Natural killer cell (primary cell): ENCODE measurements at regions not wholly inside any gene's neighbourhood (a gene's known extent, or its start where the extent isn't known, plus 50 kb on each side); places are given as distances from the start of the nearest gene placed in this dataset.

ENCODE experiments used
- ATAC-seq, 3 donors: fragments of 150-1000 bp in 2 of 3; fragments of 200-7000 bp in 1 of 3; cut with Tn5 transposase; 1 replicate in 1 of 3; 2 replicates in 2 of 3; pipeline ENCODE4 v1.10.0; 2021; ENCODE audit warnings: mild to moderate bottlenecking in 2 of 3, moderate library complexity in 2 of 3
- DNase-seq, 2 donors: peaks; one replicate each; pipeline versions ENCODE4 v3.0.0 to v3.0.0-alpha.2; 2013 to 2021; ENCODE audit warnings: mixed read lengths in 1 of 2
- H3K27ac ChIP-seq: one replicate; pipeline ENCODE4 v1.5.1; 2013; ENCODE audit warnings: mild to moderate bottlenecking, low read length
- H3K27me3 ChIP-seq: one replicate; pipeline ENCODE4 v1.6.1; 2013; ENCODE audit warnings: low read length; ENCODE audit not compliant: control insufficient read depth, insufficient read depth
- H3K36me3 ChIP-seq: one replicate; pipeline ENCODE4 v1.6.1; 2013; ENCODE audit warnings: low read length; ENCODE audit not compliant: control insufficient read depth, insufficient read depth
- H3K4me1 ChIP-seq: one replicate; pipeline ENCODE4 v1.6.1; 2013; ENCODE audit warnings: low read length; ENCODE audit not compliant: control insufficient read depth, insufficient read depth
- H3K4me3 ChIP-seq: one replicate; pipeline ENCODE4 v1.5.1; 2013; ENCODE audit warnings: low read length
- H3K9me3 ChIP-seq: one replicate; pipeline ENCODE4 v1.6.1; 2013; ENCODE audit warnings: low read length; ENCODE audit not compliant: control insufficient read depth, insufficient read depth
- H3K27ac Mint-ChIP-seq, 2 donors: one replicate each; pipeline ENCODE4 v1.8.0; 2022; ENCODE audit warnings: mild to moderate bottlenecking in 2 of 2, mixed read lengths in 2 of 2, moderate library complexity in 1 of 2
- H3K27me3 Mint-ChIP-seq, 2 donors: one replicate each; pipeline ENCODE4 v1.8.0; 2022; ENCODE audit warnings: low read depth in 2 of 2, mixed read lengths in 2 of 2
- H3K36me3 Mint-ChIP-seq: one replicate; pipeline ENCODE4 v1.8.0; 2022; ENCODE audit warnings: mixed read lengths
- H3K4me1 Mint-ChIP-seq, 2 donors: one replicate each; pipeline ENCODE4 v1.8.0; 2022; ENCODE audit warnings: mixed read lengths in 2 of 2
- H3K4me3 Mint-ChIP-seq: one replicate; pipeline ENCODE4 v1.8.0; 2022; ENCODE audit warnings: mild to moderate bottlenecking, moderate library complexity, mixed read lengths
- H3K9me3 Mint-ChIP-seq, 2 donors: one replicate each; pipeline ENCODE4 v1.8.0; 2022; ENCODE audit warnings: mixed read lengths in 2 of 2
- WGBS: methylation state at CpG from one replicate; pipeline ENCODE4 v1.1.7; 2013; ENCODE audit warnings: missing lambda C conversion rate; ENCODE audit not compliant: insufficient coverage; 5-methylcytosine and 5-hydroxymethylcytosine counted together
- intact Hi-C: fragments of 100-400 bp; cut with micrococcal nuclease; formaldehyde crosslinking; loops from one replicate; pipeline ENCODE4 v1.14.2; 2022
- TF ChIP-seq, protein P1 (sequence below): fragments of 200-600 bp; IDR thresholded peaks from one replicate; pipeline ENCODE4 v1.8.0; 2022; ENCODE audit warnings: antibody characterized with exemption

DNA sequence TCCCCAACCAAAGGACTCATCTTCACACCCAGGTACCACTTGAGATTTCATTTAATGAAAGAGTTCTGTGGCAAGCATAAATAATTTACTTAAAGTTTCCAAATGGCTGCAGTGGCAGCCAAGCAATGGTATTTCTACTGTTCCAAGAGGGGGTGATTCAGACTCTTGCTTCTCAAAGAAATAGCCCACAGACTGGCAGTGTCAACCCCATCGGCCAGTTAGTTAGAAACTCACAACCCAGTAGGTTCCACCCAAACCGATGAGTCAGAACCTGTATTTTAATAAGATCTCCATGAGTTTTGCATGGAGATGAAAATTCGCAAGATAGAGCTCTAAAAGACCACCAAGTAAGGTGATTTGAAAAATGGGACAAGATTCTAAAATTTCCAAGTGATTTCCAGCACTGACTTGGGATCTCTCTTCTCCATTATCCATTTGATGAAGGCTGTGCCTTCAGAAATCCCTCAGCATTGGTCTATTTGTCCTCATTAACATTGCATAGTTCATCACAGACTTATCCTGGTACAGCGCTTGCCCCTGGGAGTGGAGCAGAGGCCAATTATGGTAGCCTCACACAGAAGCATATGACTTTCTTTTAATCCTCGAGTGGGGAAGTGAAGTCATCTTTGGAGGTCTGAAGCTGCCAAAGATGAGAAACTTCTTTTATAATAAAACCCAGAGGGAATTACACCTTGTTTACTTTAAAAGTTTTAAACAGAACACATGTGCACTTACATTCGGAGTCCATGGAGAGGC is 361.4 kb upstream of the ID2 start:
- H3K36me3 Mint-ChIP-seq: peaks cover 11% of the 10 kb centered on the region

DNA sequence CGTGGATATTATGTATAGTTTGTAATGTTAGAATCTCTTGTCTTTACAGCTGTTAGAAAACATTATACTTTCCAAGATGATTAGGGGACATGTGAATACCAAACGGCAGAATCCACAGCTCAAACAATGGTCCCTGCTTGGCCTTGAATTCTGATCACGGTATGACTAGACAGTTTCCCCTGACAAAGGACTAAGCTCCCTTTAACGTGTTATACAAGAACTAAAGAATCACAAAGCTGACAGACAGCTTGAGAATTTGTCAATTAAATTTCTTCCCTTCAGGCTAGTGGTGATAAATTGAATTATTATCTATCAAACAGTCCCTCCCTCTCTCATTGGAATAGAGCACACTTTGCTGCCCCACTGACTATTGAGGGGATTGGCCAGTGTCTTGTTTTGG is 359.2 kb upstream of the ID2 start:
- no peaks in the 10 kb centered on the region for H3K27me3 Mint-ChIP-seq
- Histone ChIP-seq H3K4me3 (peak overlapping the region; percentile 9), H3K4me1 (peaks cover 57% of the 10 kb centered on the region), H3K27ac (peak overlapping the region; percentile 74), H3K9me3 (no peaks in the 10 kb centered on the region), H3K27me3 (no peaks in the 10 kb centered on the region), H3K36me3 (no peaks in the 10 kb centered on the region)
- peak overlapping the region; percentile 94 to 99 for H3K27ac Mint-ChIP-seq
- H3K4me1 Mint-ChIP-seq: peaks cover 94 to 95% of the 10 kb centered on the region in 2 donors
- intact Hi-C loops: loop anchor here (1.0 kb wide), 1 partner anchor 12 kb away; no protein-coding TSS in a partner anchor
- DNase-seq: no peak
- TF ChIP-seq, protein P1, sequence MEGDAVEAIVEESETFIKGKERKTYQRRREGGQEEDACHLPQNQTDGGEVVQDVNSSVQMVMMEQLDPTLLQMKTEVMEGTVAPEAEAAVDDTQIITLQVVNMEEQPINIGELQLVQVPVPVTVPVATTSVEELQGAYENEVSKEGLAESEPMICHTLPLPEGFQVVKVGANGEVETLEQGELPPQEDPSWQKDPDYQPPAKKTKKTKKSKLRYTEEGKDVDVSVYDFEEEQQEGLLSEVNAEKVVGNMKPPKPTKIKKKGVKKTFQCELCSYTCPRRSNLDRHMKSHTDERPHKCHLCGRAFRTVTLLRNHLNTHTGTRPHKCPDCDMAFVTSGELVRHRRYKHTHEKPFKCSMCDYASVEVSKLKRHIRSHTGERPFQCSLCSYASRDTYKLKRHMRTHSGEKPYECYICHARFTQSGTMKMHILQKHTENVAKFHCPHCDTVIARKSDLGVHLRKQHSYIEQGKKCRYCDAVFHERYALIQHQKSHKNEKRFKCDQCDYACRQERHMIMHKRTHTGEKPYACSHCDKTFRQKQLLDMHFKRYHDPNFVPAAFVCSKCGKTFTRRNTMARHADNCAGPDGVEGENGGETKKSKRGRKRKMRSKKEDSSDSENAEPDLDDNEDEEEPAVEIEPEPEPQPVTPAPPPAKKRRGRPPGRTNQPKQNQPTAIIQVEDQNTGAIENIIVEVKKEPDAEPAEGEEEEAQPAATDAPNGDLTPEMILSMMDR: no peak
- 58% methylated on average over 3 of the region's 4 CpGs for WGBS
- no peak for ATAC-seq
- H3K36me3 Mint-ChIP-seq: no peaks in the 10 kb centered on the region
- H3K9me3 Mint-ChIP-seq: no peaks in the 10 kb centered on the region
- H3K4me3 Mint-ChIP-seq: peak overlapping the region; percentile 88

More for the DNA sequence above, 361.4 kb upstream of the ID2 start:
- peak overlapping the region; percentile 94 to 99 for H3K27ac Mint-ChIP-seq
- Histone ChIP-seq H3K27me3 (no peaks in the 10 kb centered on the region), H3K36me3 (no peaks in the 10 kb centered on the region), H3K4me3 (no peak overlapping the region), H3K9me3 (peaks cover 11% of the 10 kb centered on the region), H3K27ac (peak overlapping the region; percentile 45), H3K4me1 (peaks cover 59% of the 10 kb centered on the region)
- TF ChIP-seq, protein P1: no peak
- peak in 1 of 3 donors; percentile 34 for ATAC-seq
- no peaks in the 10 kb centered on the region for H3K27me3 Mint-ChIP-seq
- intact Hi-C loops: no loop called here
- 85% methylated on average over 6 of the region's 6 CpGs for WGBS
- peak overlapping the region; percentile 75 for H3K4me3 Mint-ChIP-seq
- H3K9me3 Mint-ChIP-seq: peaks cover 0 to 3% of the 10 kb centered on the region in 2 donors
- peaks cover 94 to 95% of the 10 kb centered on the region in 2 donors for H3K4me1 Mint-ChIP-seq
- no peak for DNase-seq

DNA sequence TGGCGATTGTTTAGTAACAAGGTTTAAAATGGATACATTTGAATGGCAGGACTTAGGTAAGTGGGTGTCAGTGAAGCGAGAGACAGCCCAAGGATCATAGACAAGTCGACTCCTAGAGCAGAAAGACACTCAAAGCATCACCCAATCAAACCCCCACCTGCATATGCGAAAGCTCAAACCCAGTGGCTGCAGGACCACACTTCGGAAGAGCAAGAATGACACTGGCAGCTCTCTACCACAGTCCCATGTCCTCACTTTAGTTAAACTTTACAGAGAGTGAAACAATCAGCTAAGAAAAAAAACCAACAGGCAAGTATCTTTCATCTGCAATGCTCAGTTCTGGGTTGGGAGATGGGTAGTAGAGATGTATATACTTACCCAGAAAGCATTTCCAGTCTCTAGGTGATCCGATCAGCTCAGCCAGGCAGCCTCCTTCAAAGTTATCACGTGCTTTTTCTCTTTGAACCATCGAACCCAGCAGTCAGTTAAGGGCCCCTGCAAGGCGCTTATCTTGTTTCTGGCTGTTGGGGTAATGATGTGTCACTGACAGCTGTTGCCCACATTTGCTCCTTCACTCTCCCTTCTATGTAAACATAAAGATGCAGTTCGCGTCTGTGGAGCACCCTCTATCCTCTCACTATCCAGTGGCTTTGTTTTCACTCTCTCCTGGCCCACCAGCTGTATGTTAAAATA is 357.5 kb upstream of the ID2 start:
- Histone ChIP-seq H3K27me3 (no peaks in the 10 kb centered on the region), H3K4me1 (peaks cover 66% of the 10 kb centered on the region), H3K36me3 (no peaks in the 10 kb centered on the region), H3K4me3 (peak overlapping the region; percentile 9), H3K27ac (peak overlapping the region; percentile 66), H3K9me3 (no peaks in the 10 kb centered on the region)
- H3K27me3 Mint-ChIP-seq: no peaks in the 10 kb centered on the region
- DNase-seq: no peak
- H3K36me3 Mint-ChIP-seq: no peaks in the 10 kb centered on the region
- peak overlapping the region; percentile 88 for H3K4me3 Mint-ChIP-seq
- H3K4me1 Mint-ChIP-seq: peaks cover 90 to 96% of the 10 kb centered on the region in 2 donors
- H3K27ac Mint-ChIP-seq: peak overlapping the region; percentile 94 to 99
- TF ChIP-seq, protein P1: no peak
- intact Hi-C loops: loop anchor here (1.0 kb wide), 1 partner anchor 13 kb away; no protein-coding TSS in a partner anchor
- WGBS: 50% methylated on average over 8 of the region's 11 CpGs
- H3K9me3 Mint-ChIP-seq: no peaks in the 10 kb centered on the region
- peak; percentile 49 to 68 (median 67) for ATAC-seq
